Tibial nerve (tissue), 4 donors: ENCODE measurements at regions not wholly inside any gene's neighbourhood (a gene's known extent, or its start where the extent isn't known, plus 50 kb on each side); places are given as distances from the start of the nearest gene placed in this dataset.

Source experiments
- DNase-seq, 2 donors: peaks; one replicate each; pipeline ENCODE4 v3.0.0-alpha.2; 2019; ENCODE audit warnings: low spot score in 2 of 2
- H3K27ac ChIP-seq, 4 donors: fragments of 200-600 bp; sonication (generic) in 3 of 4; one replicate each; pipeline ENCODE4 v1.5.1; 2017 to 2019; ENCODE audit warnings: mild to moderate bottlenecking in 1 of 4
- H3K27me3 ChIP-seq, 2 donors: fragments of 200-600 bp; sonication (generic) in 1 of 2; one replicate each; pipeline versions ENCODE4 v1.5.1 to v1.6.0; 2017 to 2019
- H3K36me3 ChIP-seq, 3 donors: fragments of 200-600 bp; sonication (generic); one replicate each; pipeline ENCODE4 v1.5.1; 2018 to 2019
- H3K4me1 ChIP-seq, 4 donors: fragments of 200-600 bp; sonication (generic) in 3 of 4; one replicate each; pipeline ENCODE4 v1.5.1; 2017 to 2019
- H3K4me3 ChIP-seq, 4 donors: fragments of 200-600 bp; sonication (generic) in 3 of 4; one replicate each; pipeline ENCODE4 v1.5.1; 2017 to 2019; ENCODE audit warnings: mild to moderate bottlenecking in 1 of 4, moderate library complexity in 1 of 4
- H3K9me3 ChIP-seq, 4 donors: fragments of 200-600 bp; sonication (generic) in 3 of 4; one replicate each; pipeline ENCODE4 v1.5.1; 2017 to 2019
- EP300 ChIP-seq, 2 donors: sonication (generic); formaldehyde crosslinking; IDR thresholded peaks; one replicate each; pipeline ENCODE4 v1.6.1; 2017; ENCODE audit warnings: antibody characterized with exemption in 2 of 2, mild to moderate bottlenecking in 1 of 2
- POLR2A ChIP-seq, 2 donors: fragments of 450-650 bp; IDR thresholded peaks; one replicate each; pipeline ENCODE4 v1.6.1; 2017; ENCODE audit warnings: antibody characterized with exemption in 2 of 2, mild to moderate bottlenecking in 2 of 2, moderate library complexity in 2 of 2
- WGBS, 2 donors: methylation state at CpG; one replicate each; pipeline ENCODE4 v1.1.5; 2018; 5-methylcytosine and 5-hydroxymethylcytosine counted together
- TF ChIP-seq, protein P1 (sequence below), 5 experiments: fragments of 200-600 bp in 3 of 5; fragments of 450-650 bp in 2 of 5; sonication (generic) in 3 of 5; IDR thresholded peaks; one replicate each; pipeline ENCODE4 v1.5.1; 2016 to 2019; ENCODE audit warnings: antibody characterized with exemption in 5 of 5, mild to moderate bottlenecking in 3 of 5, moderate library complexity in 2 of 5

DNA sequence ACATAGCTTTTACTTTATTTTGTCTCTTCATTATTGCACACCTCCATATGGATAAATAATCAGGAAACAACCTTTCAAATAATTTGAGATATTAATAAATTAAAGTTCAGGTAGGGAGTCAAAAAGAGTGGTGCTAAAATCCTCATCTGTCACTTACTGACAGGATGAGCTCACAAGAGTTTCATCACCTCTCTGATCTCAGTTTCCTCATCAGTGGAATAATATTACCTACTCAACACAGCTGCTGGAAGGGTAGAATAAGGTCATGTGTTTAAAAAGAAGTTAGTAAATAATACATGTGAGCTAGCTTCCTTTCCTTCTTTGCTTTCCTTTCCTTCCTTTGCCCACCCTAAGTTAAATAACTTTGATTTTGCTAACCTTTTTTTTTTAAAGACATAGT, 61.9 kb downstream of the RDH14 start:
- no peaks in the 10 kb centered on the region for H3K27me3 ChIP-seq
- no peak overlapping the region for H3K27ac ChIP-seq
- H3K9me3 ChIP-seq: no peaks in the 10 kb centered on the region
- no peaks in the 10 kb centered on the region for H3K4me1 ChIP-seq
- TF ChIP-seq POLR2A (IDR thresholded peaks at IDR 0.05): no peak
- no peak for TF ChIP-seq EP300 (IDR thresholded peaks at IDR 0.05)
- TF ChIP-seq, protein P1, sequence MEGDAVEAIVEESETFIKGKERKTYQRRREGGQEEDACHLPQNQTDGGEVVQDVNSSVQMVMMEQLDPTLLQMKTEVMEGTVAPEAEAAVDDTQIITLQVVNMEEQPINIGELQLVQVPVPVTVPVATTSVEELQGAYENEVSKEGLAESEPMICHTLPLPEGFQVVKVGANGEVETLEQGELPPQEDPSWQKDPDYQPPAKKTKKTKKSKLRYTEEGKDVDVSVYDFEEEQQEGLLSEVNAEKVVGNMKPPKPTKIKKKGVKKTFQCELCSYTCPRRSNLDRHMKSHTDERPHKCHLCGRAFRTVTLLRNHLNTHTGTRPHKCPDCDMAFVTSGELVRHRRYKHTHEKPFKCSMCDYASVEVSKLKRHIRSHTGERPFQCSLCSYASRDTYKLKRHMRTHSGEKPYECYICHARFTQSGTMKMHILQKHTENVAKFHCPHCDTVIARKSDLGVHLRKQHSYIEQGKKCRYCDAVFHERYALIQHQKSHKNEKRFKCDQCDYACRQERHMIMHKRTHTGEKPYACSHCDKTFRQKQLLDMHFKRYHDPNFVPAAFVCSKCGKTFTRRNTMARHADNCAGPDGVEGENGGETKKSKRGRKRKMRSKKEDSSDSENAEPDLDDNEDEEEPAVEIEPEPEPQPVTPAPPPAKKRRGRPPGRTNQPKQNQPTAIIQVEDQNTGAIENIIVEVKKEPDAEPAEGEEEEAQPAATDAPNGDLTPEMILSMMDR (IDR thresholded peaks at IDR 0.05): no peak
- no peak overlapping the region for H3K4me3 ChIP-seq
- DNase-seq: no peak
- no peaks in the 10 kb centered on the region for H3K36me3 ChIP-seq

DNA sequence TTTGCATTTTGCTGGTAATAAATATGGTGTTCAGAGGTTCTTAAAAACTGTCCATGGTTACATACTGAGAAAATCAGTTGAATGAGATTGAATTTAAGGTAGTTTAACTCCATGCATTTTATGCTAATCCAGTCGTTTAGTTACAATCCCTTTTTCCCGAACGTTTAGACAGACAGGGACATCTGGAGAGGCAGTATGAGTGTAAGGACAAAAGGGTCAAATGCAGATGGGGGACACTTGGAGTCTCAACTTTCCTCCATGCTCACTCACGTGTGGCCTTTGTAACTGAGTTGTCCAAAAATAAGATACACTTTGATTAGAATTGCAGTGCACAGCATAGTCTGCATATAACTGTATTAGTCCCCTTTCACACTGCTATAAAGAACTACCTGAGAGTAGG, 63.9 kb downstream of the RDH14 start:
- no peak for TF ChIP-seq POLR2A (IDR thresholded peaks at IDR 0.05)
- TF ChIP-seq, protein P1 (IDR thresholded peaks at IDR 0.05): no peak
- TF ChIP-seq EP300 (IDR thresholded peaks at IDR 0.05): no peak
- H3K27ac ChIP-seq: no peak overlapping the region
- H3K4me3 ChIP-seq: no peak overlapping the region
- H3K4me1 ChIP-seq: no peaks in the 10 kb centered on the region
- H3K36me3 ChIP-seq: no peaks in the 10 kb centered on the region
- no peaks in the 10 kb centered on the region for H3K9me3 ChIP-seq
- H3K27me3 ChIP-seq: no peaks in the 10 kb centered on the region
- DNase-seq: no peak
- 68 to 70% methylated on average over 4 of the region's 4 CpGs for WGBS, 2 donors

DNA sequence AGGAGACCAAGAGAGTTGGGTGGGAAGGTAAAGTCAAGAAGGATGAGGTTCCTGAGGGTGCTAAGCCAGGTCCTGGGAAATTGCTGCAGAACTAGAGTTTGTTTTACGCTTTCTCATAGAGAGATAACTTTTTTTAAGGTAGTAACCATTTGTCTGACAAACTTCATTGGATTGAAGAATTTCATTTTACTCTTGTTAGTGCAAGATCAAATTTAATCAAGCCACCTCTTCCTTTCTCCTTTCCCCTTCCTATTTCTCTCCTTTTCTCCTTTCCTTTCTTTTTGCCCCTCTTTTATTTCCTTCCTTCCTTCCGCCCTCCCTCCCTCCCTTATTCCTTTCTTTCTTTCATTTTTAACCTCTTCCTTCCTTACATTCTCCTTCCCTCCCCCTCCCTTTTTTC, 65.4 kb downstream of the RDH14 start:
- no peak for TF ChIP-seq POLR2A (IDR thresholded peaks at IDR 0.05)
- TF ChIP-seq EP300 (IDR thresholded peaks at IDR 0.05): no peak
- TF ChIP-seq, protein P1 (IDR thresholded peaks at IDR 0.05): no peak
- Histone ChIP-seq H3K36me3 (no peaks in the 10 kb centered on the region), H3K9me3 (no peaks in the 10 kb centered on the region), H3K27ac (no peak overlapping the region), H3K4me1 (no peaks in the 10 kb centered on the region), H3K4me3 (no peak overlapping the region), H3K27me3 (no peaks in the 10 kb centered on the region)
- no peak for DNase-seq
- 38 to 82% methylated on average over 2 of the region's 2 CpGs for WGBS, 2 donors

DNA sequence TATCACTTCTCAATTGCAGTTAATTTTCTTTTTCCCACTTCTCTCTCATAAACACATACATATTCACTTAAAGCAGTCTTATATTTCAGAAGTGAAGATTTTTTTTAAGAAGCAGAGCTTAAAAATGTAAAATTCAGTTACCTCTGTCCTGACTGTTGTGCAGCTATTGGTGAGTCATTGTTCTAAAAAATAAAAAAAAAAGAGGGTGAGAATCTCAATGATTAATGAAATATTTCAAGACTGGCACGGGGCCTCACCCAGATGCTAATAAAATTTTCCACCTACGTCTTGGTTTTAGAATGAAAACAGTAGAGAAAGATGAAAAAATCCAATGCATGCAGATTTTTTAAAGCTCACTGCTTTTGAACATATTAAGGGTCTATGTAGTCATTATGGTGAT, 67.7 kb downstream of the RDH14 start:
- Histone ChIP-seq H3K4me3 (no peak overlapping the region), H3K4me1 (no peaks in the 10 kb centered on the region), H3K27me3 (no peaks in the 10 kb centered on the region), H3K27ac (no peak overlapping the region), H3K36me3 (no peaks in the 10 kb centered on the region), H3K9me3 (no peaks in the 10 kb centered on the region)
- TF ChIP-seq EP300 (IDR thresholded peaks at IDR 0.05): no peak
- no peak for TF ChIP-seq POLR2A (IDR thresholded peaks at IDR 0.05)
- TF ChIP-seq, protein P1 (IDR thresholded peaks at IDR 0.05): no peak
- WGBS, 2 donors: 61 to 67% methylated on average over 2 of the region's 2 CpGs
- DNase-seq: no peak

GRCh38 chr2:18491577-18491976, 68.9 kb downstream of the RDH14 start:
- no peak for DNase-seq
- Histone ChIP-seq H3K27ac (no peak overlapping the region), H3K4me3 (no peak overlapping the region), H3K36me3 (no peaks in the 10 kb centered on the region), H3K4me1 (no peaks in the 10 kb centered on the region), H3K27me3 (no peaks in the 10 kb centered on the region), H3K9me3 (no peaks in the 10 kb centered on the region)
- TF ChIP-seq EP300 (IDR thresholded peaks at IDR 0.05) (no peak), POLR2A (IDR thresholded peaks at IDR 0.05) (no peak)
- TF ChIP-seq, protein P1 (IDR thresholded peaks at IDR 0.05): no peak
- WGBS, 2 donors: 68 to 71% methylated on average over 3 of the region's 3 CpGs
